Activated T-cell treated with anti-CD3 and anti-CD28 coated beads, Interleukin-2, amount 50 U/mL, for 48 hours (primary cell): ENCODE measurements at regions not wholly inside any gene's neighbourhood (a gene's known extent, or its start where the extent isn't known, plus 50 kb on each side); places are given as distances from the start of the nearest gene placed in this dataset.
"Not testable (repeated sequence)": the region's sequence is repeated elsewhere in the genome, so short reads cannot be mapped to it uniquely, and the experiment has no call there.

ENCODE experiments used
- DNase-seq, 2 experiments: peaks; one replicate each; pipeline ENCODE4 v3.0.0-alpha.2; 2020

DNA sequence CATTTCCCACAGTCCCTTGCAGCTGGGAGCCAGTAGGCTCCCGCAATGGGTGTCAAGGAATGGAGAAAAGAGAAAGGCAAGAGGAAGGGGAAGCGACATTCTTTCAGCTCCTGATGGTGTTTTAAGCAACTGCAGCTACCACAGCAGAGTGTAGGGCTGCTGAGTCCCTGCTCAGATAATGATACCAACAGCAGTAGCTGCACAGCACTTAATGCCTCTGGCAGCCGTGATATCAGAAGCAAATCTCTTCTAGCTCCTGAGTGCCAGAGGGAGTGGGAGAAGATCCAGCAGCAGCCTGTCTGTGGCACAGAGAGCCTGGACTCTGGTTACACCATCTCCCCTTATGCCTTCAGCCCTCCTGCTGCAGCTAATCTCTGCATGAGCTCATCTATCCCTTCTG, 186.1 kb upstream of the LMCD1 start:
- not testable (repeated sequence) for DNase-seq

- no peak for DNase-seq
Measured at GRCh38 chr3:8317661-8318649, 183.7 kb upstream of the LMCD1 start.

- DNase-seq, result no peak
Measured at GRCh38 chr3:8319935-8320634, 181.5 kb upstream of the LMCD1 start.

DNA sequence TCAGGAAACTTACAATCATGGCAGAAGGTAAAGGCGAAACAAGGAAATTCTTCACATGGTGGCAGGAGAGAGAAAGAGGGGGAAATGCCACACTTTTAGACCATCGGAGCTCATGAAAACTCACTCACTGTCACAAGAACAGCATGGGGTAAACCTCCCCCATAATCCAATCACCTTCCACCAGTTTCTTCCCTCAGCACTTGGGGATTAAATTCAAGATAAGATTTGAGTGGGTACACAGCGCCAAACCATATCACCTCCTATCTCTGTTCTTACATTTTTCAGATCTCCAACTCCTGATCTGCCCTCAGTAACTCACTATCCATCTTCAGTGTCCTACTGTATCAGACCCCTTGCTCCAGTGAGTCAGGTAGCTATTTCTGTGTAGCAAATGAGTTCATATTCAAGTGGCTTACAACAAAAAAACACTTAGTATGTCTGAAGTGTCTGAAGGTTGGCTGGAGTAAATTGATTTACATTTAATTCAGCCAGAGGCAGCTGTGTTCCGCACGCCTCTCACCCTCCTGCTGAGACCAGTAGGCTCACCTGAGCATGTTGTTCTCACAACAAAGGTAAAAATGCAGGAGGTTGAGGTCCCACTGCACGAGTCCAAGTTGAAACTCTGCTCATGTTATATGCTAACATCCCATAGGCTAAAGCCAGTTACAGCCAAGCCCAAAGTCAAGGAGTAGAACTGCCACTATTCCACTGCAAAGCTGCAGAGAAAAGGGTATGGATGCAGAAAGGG, 180.7 kb upstream of the LMCD1 start:
- DNase-seq, result no peak

GRCh38 chr3:8324747-8325146, 176.9 kb upstream of the LMCD1 start:
- DNase-seq, result peak; percentile 33 to 54

DNA sequence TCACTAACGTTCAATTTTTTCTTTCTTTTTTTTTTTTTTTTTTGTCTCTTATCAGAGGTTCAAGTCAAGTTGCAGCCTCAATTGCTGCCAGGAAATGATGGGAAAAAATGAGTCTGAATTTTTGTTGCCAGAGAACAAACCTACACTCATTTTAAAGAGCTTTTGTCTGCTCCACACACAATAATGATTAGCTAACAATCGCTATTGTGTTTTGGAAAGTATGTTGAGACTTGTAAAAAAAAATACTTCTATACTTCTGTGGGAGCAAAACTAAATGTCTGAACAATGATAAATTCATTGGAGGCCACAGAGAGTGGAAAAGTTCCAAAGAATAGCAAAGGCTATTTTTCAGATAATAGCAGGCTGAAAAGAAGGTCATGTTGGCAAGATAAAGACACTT, 176.3 kb upstream of the LMCD1 start:
- DNase-seq, result no peak

DNA sequence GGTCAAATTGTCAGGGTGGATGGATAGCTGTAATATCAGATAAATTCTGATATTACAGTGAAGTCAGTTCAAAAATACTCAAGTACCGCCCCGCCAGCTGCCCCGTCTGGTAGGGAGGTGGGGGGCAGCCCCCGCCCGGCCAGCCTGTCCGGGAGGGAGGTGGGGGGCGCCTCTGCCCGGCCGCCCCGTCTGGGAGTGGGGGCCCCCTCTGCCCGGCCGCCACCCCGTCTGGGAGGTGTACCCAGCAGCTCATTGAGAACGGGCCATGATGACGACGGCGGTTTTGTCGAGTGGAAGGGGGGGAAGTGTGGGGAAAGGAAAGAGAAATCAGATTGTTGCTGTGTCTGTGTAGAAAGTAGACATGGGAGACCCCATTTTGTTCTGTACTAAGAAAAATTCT, 175.8 kb upstream of the LMCD1 start:
- DNase-seq, result not testable (repeated sequence)

- no peak for DNase-seq
Measured at GRCh38 chr3:8327739-8328138, 173.9 kb upstream of the LMCD1 start.

GRCh38 chr3:8328967-8329366, 172.7 kb upstream of the LMCD1 start:
- DNase-seq, result no peak

DNA sequence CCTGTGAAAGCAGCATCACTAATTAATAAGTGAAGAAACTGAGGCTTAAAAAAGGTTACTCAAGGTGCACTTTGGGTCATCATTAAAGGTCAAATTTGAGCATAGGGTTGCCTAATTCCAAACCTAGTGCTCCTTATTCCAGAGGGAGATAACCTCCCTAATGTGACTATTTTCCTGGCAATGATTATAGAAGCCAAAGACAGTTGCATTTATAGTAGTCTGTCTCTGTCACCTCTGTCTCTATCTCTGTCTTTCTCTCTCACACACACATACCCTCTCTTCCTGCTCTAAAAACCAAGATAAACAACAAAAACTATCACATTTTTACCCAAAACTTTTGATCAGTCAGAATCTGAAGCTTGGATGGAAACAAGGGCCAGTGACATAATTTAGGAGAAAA, 172.0 kb upstream of the LMCD1 start:
- DNase-seq, result no peak

GRCh38 chr3:8336456-8336855, 165.2 kb upstream of the LMCD1 start:
- DNase-seq, result no peak

GRCh38 chr3:8338424-8338823, 163.2 kb upstream of the LMCD1 start:
- no peak for DNase-seq

DNA sequence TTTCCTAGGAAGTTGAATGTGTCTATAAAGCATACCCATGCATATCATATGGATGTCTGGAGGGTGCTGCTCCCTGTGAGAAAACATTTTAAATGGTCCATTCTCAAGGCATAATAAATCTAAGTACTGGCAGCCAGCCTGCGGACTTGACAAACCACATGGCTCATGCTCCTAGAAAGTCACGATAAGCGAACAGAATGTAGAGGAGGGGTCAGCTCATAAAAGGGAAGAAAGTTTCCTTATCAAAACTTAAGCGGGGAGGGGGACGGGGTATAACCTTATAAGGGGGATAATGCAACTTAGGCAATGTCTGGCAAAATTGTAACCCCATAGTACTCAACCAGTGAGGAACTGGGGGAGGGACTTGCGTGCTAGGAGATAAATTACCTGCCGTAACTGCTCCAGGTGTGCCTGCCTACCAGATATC, 159.8 kb upstream of the LMCD1 start:
- DNase-seq, result no peak

GRCh38 chr3:8343058-8343457, 158.6 kb upstream of the LMCD1 start:
- no peak for DNase-seq

DNA sequence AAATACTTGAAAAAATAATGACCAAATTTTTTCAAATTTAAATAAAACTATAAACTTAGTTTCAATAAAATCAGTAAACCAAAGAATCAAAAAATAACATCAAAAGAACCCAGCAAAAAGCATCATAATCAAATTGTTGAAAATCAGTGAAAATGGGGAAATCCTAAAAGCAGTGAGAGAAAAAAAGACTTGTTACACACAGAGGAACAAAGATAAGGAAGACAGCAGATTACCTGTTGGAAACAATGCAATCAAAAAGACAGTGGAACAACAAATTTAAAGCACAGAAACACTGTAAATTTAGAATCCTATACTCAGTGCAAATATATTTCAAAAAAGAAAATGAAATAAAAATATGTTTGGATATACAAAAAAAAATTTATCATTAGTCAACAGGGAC, 156.2 kb upstream of the LMCD1 start:
- no peak for DNase-seq

GRCh38 chr3:8348076-8348475, 153.5 kb upstream of the LMCD1 start:
- no peak for DNase-seq

- DNase-seq, result no peak
Measured at GRCh38 chr3:8352475-8352874, 149.1 kb upstream of the LMCD1 start.

DNA sequence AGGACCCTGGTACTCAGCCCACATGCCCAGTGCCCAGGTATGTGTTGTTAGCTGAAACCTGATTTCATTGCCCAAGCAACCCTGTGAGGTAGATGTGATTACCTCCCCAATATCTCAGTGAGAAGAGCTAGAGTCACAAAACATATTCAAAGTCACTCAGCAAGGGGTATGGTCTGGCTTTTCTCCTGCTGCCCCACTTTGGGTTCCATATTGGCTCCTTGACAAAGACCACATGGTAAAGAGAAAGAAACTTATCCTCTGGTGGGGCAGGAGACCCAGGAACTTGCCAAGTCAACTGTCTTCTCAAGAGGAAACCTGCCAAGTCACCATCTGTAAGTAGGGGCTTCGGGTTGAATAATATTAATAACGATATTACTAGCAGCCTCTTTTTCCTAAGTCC, 148.3 kb upstream of the LMCD1 start:
- DNase-seq, result no peak

GRCh38 chr3:8355346-8355745, 146.3 kb upstream of the LMCD1 start:
- DNase-seq, result no peak

DNA sequence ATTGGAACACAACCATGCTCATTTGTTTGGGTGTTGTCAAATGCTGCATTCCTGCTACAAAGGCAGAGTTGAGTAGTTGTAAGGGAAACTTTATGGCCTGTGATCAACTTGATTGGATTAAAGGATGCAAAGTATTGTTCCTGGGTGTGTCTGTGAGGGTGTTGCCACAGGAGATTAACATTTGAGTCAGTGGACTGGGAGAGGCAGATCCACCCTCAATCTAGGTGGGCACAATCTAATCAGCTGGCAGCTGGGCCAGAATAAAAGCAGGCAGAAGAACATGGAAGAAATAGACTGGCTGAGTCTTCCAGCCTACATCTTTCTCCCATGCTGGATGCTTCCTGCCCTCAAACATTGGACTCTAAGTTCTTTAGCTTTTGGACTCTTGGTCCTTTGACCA, 145.6 kb upstream of the LMCD1 start:
- not testable (repeated sequence) for DNase-seq

DNA sequence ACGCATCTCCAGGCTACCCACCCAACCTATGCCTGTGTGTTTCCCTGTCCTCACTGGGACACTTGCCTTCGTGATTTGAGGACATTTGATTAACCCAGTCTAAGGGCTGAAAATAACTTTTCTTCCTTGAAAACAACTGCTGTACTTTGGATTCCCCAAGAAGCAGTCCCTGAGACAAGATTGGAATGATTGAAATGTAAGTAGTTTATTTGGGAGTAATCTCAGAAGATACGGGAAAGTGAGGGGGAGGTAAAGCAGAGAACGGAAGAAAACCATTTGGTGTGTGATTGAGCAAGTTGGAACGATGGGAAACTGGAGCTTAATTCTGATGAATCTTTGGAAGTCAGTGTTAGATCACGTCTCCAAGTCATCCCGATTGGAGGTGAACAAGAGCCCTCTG, 143.8 kb upstream of the LMCD1 start:
- DNase-seq, result no peak

GRCh38 chr3:8359133-8359532, 142.5 kb upstream of the LMCD1 start:
- no peak for DNase-seq

DNA sequence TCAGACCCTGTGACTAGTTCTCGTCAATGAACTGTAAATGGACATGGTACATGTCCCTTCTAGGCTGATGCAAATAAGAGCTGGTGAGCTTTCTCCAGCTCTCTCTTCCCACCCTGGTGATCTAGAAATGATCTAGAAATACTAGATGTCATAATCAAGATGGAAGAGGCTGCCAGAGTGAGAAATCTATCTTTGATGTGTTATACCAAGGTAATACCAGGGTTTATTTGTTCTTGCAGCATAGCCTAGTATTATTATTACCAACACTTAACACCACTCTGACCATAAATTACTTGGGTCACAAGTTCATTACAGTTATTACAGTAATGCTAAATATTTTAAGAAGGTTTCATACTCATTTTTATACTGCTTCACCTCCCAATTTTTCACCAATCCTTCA, 138.4 kb upstream of the LMCD1 start:
- no peak for DNase-seq
